GM19328 (cell line): ENCODE measurements at regions not wholly inside any gene's neighbourhood (a gene's known extent, or its start where the extent isn't known, plus 50 kb on each side); places are given as distances from the start of the nearest gene placed in this dataset.

Experiments used
- ATAC-seq: cut with Tn5 transposase; IDR thresholded peaks from one replicate; pipeline ENCODE4 v1.9.1; 2021; ENCODE audit warnings: mild to moderate bottlenecking, moderate library complexity; ENCODE audit not compliant: unreplicated experiment

DNA sequence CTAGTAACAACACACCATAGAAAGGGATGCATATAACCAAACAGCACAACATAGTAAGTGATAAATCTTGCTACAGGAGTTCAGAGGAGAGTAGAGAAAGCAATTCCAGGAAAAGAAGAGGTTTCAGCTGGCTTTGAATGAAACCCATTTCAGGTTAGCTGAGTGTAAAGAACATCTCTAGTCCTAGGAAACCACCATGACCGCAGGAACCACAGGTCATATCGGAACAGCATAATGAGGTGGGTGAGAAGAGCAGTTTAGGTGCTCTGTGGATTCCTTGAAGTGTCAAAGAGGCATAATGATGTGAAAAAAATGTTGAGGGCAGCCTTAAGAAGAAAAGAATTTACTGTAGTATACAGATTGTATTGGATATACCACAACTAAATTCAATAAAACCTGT is 507.5 kb downstream of the MTRR start:
- ATAC-seq = no peak

DNA sequence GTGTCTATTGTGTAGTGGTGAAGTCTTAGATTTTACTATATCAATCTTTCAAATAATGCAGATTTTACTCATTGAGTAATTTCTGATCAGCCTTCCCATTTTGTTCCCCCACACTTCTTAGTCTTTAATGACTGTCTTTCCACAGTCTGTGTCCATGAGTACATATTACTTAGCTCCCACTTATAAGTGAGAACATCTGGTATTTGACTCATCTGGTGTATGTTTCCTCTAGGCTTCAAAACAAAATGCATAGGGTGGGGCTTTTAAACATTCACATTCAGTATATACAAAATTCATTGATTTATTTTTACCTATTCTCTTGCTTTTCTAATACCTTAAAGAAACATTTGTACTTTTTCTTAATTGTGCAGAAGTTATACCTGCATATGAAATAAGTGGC is 513.0 kb downstream of the MTRR start:
- no peak for ATAC-seq

DNA sequence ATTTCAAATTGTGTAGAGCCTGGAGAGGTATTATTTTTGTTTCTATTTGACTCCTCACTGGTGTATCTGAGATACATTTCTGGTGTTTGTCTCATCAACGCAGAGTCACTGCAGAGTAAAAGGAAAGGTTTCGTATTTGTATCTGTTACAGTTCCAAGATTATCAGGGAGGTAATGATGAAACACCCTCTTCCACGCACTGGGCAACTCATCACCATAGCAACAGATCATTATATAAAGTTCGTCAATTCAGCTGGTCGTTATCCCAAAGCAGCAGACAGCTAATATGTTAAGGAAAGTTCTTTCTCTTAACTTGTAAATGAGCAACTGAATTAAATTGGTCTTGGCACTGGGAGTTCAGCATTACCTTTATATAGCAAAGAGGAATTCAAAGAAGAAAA is 513.5 kb downstream of the MTRR start:
- ATAC-seq = no peak

DNA sequence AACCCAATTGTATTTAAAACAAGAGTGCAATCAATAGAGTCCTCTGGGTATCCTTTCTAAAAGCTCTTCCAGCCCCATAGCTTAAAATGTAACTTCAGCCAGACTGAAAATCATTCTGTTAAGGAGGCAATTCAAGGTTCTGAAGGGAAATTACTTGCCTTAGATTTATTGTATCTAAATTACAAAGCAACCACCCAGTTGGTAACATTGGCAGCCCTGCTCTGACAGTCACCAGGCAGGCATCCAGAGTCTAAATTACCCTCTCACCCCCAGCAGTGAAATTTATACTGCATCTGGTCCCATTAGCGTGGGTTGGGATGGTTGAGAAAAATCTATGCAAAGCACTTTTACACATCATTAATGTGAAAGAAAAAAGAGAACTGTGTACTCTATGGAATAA is 514.7 kb downstream of the MTRR start:
- no peak for ATAC-seq

DNA sequence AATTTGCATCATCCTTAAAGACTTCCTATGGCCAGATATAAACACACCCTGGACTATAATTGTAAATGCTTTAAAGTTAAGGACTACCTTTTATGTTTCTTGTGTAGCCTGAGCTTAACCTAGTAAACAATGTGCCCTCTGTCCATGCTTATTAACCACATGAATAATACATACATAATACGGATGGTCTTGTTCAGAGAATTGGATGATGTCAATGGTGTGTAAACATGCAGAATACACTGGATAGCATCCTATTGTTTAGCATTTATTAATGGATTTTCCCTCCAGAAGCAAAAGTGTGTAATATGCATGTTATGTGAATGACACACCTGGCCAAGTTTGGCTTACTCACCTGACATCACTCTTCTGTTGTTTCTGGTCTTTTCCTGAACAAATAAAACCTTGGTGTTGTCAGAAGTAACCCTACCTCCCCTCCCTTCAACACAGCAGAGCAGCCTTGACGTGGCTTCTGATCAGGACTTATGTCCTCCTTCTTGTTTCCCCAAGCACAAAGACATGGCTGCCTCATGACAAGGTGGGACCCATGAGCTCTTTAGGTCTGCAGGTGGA is 517.9 kb downstream of the MTRR start:
- no peak for ATAC-seq

DNA sequence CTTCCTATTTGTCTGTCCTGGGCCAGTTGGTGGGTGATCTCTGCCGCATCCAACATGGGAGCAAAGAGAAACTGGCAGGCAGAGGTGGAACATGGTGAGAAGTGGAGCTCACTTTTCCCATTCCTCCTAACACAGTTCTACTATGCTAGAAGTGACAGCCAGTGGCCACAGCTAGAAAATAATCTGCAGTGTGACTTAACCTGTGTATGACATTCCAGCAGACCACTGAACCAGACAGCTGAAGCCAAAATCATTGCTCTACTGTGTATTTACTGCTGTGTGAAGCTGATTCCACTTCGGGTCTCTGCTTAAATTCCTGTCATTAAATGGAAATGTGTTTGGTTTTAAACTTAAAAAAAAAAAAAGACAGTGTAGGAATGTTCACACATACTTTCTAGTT is 523.0 kb downstream of the MTRR start:
- ATAC-seq = no peak

DNA sequence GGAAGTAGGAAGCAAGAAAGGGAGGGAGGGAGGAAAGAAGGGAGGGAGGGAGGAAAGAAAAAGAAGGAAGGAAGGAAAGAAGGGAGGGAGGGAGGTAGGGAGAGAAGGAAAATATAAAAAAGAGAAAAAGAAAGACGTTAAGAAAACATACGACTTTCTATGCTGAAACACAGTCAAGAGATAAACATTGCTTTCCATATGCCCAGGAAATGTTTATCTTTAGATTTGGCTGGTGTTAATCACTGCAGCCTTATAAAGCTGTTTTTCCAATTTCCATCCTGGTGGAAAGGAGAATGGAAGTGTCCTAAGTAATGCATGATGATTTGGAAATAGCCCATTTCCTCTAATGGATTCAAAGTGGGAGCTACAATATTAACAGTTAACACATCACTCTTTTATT is 524.3 kb downstream of the MTRR start:
- no peak for ATAC-seq

DNA sequence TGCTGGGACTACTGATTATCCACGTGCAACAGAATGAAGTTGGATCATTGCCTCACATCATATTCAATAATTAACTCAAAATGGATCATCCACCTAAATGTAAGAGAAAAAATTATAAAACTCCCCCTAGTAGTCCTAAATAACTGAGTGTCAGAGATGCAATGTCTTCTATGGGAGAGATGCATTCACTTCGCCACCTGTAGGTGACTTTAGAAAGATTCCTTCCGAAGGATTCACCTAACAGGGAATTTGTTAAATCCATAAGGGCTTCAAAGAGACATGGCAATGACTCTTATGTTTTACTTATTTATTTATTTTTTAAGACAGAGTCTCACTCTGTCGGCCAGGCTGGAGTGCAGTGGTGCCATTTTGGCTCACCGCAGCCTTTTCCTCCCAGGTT is 526.0 kb downstream of the MTRR start:
- no peak for ATAC-seq

DNA sequence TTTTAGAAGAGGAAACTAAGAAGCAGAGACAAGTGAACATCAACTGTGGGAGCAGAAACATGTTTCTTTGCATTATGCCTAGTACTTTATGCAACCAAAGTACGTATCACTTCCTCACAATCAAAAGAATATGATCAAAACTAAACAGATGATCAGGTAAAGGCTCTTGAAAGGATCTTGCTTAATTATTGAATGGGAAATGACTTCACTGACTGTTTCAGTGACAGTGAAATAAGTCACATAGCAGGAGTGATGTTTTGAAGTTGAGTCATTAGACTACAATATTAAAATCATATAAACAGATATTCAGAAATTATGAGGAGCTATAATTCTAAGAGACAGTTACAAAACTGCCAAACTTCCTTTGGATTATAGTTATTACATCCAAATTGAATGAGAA is 527.3 kb downstream of the MTRR start:
- ATAC-seq = no peak

DNA sequence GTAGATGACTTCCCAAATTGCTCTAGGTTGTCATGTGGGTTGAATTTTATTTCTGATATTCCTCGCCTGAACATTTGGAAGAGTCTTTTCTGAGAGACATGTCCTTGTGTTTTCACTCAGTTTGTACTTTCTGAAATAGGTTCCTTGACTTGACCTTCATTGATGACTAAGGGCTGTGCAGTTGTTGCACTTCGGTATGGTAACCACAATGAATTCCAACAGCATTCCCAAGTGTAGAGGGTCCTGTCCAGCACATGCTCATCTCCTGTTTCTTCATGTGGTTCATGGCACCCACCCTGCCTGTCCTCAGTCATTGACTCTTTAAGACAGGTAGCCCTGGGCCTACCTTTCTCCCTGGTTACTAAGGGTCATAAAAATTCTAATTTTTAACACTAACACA is 527.8 kb downstream of the MTRR start:
- no peak for ATAC-seq

DNA sequence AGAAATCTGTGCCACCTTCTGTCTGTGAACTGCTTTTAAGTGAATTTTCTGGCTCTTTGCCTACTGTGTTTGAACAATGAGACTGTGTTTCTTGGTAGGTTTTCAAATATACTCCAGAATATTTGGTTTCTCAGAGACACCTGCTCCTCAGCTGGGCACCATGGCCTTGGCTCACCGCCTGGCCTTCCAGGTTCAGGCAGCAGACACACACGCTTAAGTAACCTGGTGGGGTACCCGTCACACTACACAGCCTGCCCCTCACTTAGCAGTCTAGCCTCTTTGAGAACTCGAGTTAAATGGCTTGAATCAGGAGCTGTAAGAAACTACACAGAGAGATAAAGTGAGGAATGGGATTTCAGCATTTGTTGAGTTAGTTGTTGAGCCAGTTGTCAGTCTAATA is 530.5 kb downstream of the MTRR start:
- ATAC-seq = no peak

DNA sequence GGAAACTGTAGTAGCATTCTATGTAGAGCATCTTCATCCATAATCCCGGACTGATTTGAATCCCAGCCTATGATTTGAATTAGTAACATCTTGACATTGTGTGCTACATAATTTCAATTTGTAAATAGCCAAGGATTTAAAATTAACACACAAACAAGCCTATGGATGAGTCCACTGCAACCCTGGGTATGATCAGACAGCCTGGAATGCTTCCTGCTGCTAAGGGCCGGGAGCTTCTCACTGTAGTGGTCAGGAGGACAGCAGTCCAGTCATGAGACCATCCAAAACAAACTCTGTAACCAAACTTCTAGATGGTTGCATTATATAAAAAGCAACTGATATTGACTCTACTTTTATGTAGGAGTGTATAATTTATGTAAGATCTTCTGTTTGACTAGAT is 539.3 kb downstream of the MTRR start:
- no peak for ATAC-seq

DNA sequence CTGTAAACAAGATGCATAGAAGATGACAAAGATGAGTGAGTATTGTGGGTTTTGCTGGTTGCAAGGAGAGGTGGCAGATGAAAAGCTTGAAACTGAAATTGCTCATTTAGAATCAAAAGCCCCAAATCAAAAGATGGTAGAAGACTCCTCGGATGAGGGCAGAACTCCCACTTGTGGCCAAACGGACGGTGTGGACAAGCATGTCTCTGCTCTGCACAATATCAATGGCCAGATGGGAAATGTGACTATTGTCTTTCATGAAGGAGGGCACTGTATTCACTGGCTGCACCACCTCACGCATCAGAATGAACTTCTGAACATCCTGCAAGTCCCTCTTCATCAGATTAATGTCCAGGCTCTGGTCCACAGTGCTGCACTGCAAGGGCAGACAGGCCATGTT is 541.7 kb downstream of the MTRR start:
- ATAC-seq = no peak

DNA sequence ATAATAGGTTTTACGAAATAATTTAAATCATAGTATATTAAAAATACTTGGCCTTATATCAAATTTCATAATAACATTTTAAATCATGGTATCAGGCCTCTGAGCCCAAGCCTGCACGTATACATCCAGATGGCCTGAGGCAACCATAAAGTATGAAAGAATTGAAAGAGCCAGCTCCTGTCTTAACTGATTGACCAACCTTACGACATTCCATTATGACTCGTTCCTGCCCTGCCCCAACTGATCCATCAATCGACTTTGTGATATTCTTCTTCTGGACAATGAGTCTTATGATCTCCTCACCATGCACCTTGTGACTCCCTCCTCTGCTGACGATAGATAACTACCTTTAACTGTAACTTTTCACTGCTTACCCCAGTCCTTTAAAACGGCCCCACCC is 545.0 kb downstream of the MTRR start:
- ATAC-seq = no peak

DNA sequence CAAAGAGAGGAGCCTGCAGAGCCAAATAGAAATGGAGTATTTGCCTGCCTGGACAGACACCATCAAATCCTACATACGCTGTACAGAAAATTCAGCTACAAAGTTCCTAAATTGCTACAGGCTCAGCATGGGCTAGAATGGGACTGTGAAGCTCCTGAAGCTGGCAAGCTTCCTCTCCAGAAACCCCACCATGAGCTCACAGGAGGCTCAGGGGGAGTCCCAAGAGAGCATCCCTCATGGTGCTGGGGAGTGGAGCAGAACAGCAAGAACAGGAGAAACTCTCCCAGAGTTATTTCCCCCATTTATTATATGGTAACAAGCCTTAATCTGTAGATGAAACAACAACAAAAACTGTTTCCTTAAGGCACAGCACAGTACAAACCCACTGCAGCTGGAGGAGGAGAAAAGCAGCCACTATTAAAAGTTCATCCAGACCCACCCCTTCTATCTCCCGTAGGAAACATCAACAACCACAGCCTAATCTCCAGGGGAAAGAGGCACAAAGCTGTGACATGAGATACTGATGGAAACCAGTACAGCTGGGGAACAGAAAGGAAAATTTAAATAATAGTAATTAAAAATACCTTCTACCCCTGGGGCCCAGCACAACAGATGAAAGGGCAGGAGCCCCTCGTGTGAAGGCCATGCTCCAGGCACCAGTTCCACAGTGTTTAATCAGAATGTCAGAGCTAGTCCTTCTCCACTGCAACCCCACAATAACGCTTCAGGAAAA is 548.5 kb downstream of the MTRR start:
- ATAC-seq = no peak

DNA sequence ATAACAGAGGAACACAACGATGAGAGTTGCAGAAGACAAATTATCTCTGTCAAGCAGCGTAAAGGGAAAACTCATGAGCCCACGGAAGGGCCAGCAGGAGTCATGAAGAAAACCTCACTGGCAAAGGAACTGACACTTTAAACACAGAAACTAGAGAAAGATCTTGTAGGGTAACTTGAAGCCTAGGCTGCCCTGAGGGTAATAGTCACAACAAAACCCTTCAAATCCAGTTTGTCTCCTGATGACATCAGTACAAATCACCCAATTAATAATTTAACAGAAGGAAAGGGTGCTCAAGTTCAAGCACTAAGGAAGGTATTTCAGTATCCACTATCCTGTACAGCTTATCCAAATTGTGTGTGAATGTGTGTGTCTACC is 549.1 kb downstream of the MTRR start:
- ATAC-seq = no peak

DNA sequence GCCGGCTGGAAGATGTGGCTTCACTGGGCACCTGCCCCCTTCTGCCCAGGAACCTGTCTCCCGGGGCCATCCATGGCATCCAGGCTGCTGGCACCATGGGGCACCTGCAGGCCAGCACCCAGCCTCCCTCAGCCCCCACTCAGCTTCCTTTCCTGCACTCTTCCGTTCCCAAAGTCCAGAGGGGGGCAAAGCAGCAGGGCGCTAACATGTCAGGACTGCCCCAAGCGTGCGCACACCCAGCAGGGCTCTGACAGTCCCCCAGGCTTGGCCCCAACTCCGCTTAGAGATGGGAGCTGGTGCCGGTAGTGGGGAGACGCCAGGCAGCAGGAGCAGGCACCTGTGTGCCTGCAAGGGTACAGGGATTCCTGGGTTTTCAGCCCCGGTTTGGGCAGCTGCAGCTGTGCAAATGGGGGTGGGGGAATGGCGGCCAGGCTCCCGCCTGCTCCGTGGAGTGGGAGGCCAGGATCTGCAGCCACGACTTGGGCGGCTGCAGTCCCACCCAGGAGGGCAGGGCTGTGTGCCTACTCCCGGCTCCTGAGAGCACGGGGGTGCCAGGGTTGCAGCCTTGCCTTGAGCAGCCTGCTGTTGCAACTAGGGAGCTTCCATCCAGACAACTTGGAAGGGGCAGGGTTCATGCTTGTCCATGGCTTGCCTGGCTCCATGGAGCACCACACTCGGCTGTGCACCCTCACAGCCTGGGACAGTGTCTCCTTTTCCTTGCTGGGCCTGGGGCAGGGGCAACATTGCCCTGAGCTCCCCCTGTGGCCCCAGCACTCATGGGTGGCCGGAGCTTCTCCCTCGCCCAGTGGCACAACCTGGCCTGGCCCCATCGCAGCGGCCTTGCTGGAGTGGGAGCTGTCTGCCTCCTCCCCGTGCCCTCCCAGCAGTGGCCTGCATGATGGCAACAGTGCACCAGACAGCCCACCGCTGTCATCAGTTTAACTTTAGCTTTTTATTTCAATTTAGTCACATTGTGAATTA is 561.1 kb downstream of the MTRR start:
- no peak for ATAC-seq

DNA sequence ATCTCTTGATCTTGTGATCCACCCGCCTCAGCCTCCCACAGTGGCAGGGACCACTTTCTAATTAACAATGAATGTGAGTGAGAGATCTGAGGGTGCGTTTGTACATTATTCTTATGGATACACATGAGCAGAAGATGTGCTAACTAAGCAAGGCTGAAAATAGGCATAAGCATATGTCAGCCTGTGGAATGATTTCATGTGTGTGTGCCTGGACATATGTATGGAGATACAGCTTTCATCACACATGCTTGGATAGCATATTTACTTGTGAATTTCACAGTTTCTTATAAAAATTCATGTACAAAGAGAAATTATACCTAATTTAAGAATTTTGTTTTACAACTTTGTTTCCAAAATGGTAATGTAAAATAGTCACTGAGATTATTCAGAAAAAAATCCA is 565.6 kb downstream of the MTRR start:
- no peak for ATAC-seq

DNA sequence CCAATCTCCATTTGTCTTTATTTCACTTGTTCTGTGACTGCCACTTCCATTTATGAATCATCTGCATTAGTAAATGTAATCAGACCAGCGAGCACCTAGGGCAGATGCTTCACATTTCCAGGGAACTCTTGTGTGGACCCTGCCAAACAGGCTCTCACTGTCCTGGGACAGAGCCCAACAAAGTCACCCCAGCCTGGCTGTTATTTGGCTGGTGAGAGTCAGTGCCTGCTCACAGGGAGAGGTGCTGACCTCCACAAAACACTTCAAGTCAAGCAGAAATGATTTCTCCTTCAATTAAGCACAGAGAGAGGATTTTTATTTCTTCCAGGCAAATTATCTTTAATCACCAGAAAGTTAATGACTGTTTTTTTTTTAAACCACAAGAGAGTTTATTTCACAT is 568.0 kb downstream of the MTRR start:
- no peak for ATAC-seq

DNA sequence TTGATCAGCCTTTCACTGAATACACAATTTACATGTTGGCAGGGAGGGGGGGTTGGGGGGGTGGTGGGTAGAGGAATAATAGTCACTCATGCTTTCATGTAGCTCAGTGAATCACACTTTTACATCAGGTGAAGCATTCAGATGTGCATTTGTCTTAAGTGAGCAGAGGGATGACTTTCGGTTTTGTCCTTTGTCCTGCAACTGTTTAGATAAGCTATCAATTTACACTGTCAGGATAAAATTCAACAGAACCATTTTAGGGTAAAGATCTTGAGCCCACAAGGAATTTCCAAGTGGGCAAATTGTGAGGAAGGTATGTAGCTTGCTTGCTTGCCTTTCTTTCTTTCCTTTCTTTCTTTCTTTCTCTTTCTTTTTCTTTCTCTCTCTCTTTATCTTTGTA is 576.2 kb downstream of the MTRR start:
- ATAC-seq = no peak

DNA sequence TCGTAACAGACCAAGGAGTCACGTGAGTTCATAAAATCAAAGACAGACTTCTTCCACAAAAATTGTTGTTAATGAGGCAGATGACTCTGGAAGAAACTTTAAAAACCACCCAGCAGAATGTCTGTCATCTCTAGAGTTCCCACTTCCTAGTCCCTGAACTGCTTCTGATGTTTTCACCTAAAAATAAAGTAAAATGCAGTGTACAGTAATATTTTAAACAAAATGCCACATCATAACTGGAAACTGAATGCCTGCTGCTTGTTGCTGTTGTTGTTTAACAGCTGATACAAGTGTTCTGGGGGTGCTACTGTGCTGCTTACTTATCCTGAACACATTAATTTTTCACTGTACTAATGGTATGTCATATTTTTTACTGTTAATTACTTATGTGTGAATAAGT is 577.2 kb downstream of the MTRR start:
- no peak for ATAC-seq

DNA sequence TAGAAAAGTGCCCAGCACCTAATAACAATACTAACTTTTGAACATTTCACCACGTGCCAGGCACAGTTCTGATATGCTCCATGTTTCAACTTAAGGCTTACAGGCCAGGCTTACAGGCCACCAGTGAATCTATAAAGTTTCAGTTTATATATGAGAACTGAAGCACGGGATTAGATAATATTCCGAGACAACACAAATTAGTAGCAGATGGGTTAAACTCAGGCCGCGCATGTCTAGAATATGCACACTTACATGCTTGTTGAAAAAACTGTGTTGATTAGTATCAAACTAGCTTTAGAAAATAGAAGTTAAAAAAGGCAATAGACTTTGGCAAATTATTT is 587.9 kb downstream of the MTRR start:
- ATAC-seq = no peak
